HCT116 (cell line): ENCODE measurements at regions not wholly inside any gene's neighbourhood (a gene's known extent, or its start where the extent isn't known, plus 50 kb on each side); places are given as distances from the start of the nearest gene placed in this dataset.

Source experiments
- CEBPB ChIP-seq: IDR thresholded peaks from 2 replicates; pipeline ENCODE4 v1.6.1; 2012; ENCODE audit warnings: low read depth
- CTCF ChIP-seq, 3 experiments: fragments of 200-600 bp in 1 of 3; sonication (generic) in 1 of 3; IDR thresholded peaks in 2 of 3; conservative IDR thresholded peaks in 1 of 3; 2 replicates each; pipeline ENCODE4 v1.5.1; 2012 to 2017; ENCODE audit warnings: low read depth in 2 of 3, low read length in 2 of 3, antibody characterized with exemption in 1 of 3, borderline replicate concordance in 1 of 3, control low read depth in 1 of 3, mild to moderate bottlenecking in 1 of 3, mixed read lengths in 1 of 3, mixed run types in 1 of 3, moderate library complexity in 1 of 3; ENCODE audit not compliant: insufficient read depth in 1 of 3
- EGR1 ChIP-seq: IDR thresholded peaks from 2 replicates; pipeline ENCODE4 v1.6.1; 2012; ENCODE audit warnings: low read depth
- EZH2phosphoT487 ChIP-seq: fragments of 200-600 bp; IDR thresholded peaks from 2 replicates; pipeline ENCODE4 v1.6.1; 2018; ENCODE audit warnings: antibody characterized with exemption, borderline replicate concordance
- POLR2A ChIP-seq: IDR thresholded peaks from 2 replicates; pipeline ENCODE4 v1.7.0; 2011; ENCODE audit warnings: borderline replicate concordance; ENCODE audit not compliant: insufficient read depth, insufficient read length; ENCODE audit errors: extremely low read depth
- POLR2AphosphoS5 ChIP-seq: IDR thresholded peaks from 2 replicates; pipeline ENCODE4 v1.6.1; 2011; ENCODE audit warnings: mild to moderate bottlenecking, low read depth, low read length, moderate library complexity
- RAD21 ChIP-seq: IDR thresholded peaks from 2 replicates; pipeline ENCODE4 v1.6.1; 2012; ENCODE audit warnings: low read depth, mild to moderate bottlenecking
- TCF7L2 ChIP-seq: IDR thresholded peaks from 2 replicates; pipeline ENCODE4 v1.7.0; 2011; ENCODE audit warnings: borderline replicate concordance, inconsistent platforms; ENCODE audit not compliant: insufficient read depth, insufficient read length; ENCODE audit errors: extremely low read depth
- YY1 ChIP-seq: IDR thresholded peaks from 2 replicates; pipeline ENCODE4 v1.6.1; 2011; ENCODE audit warnings: low read length, low read depth, moderate library complexity, mild to moderate bottlenecking; ENCODE audit not compliant: insufficient replicate concordance; ENCODE audit errors: extremely low read depth
- ZFX ChIP-seq: fragments of 450-650 bp; IDR thresholded peaks from 2 replicates; pipeline ENCODE4 v1.6.1; 2017

- TF ChIP-seq CTCF (IDR thresholded peaks at IDR 0.05 in 2 of 3, conservative IDR thresholded peaks at IDR 0.05 in 1 of 3; ENCODE audit: borderline replicate concordance in 1 of 3, insufficient read depth in 1 of 3, low read depth in 2 of 3, low read length in 2 of 3) (no peak), POLR2AphosphoS5 (no peak), POLR2A (no peak), CEBPB (no peak), ZFX (no peak), RAD21 (no peak), EZH2phosphoT487 (no peak), YY1 (no peak), EGR1 (no peak), TCF7L2 (no peak)
These were observed 193.5 kb downstream of the GAS1 start for GRCh38 chr9:86753836-86754235.
